ENCODE measurements at regions not wholly inside any gene's neighbourhood (a gene's known extent, or its start where the extent isn't known, plus 50 kb on each side); places are given as distances from the start of the nearest gene placed in this dataset.
"Not testable (repeated sequence)": the region's sequence is repeated elsewhere in the genome, so short reads cannot be mapped to it uniquely, and the experiment has no call there.

DNA sequence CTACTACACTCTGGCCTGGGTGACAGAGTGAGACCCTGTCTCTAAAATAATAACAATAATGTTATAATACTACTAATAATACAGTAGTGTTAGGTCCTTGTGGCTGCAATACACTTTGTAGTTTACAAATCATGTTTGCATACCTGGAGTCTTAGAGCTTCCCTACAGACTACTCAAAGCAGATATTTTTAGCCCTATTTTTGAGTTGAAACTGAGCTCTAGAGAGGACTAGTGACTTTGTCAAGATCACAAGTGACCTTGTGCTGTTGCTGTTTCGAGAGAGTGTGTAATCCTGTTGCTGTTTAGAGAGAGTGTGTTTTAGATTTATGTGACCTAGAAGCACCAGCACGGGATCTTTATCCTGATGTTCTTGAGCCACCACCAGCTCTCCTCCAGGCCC is 105.3 kb upstream of the RNU6-1 start:
- H3K27me3 Mint-ChIP-seq, result peaks cover 2% of the 10 kb centered on the region
- H3K9me3 Mint-ChIP-seq, result no peaks in the 10 kb centered on the region
- ATAC-seq (ENCODE audit: low read depth) (no peak), DNase-seq (ENCODE audit: low spot score in 2 of 2) (no peak)
- no peak overlapping the region for H3K4me3 Mint-ChIP-seq
- peaks cover 3% of the 10 kb centered on the region for H3K4me1 Mint-ChIP-seq
- H3K36me3 Mint-ChIP-seq, result no peaks in the 10 kb centered on the region
- no peak overlapping the region for H3K27ac Mint-ChIP-seq

DNA sequence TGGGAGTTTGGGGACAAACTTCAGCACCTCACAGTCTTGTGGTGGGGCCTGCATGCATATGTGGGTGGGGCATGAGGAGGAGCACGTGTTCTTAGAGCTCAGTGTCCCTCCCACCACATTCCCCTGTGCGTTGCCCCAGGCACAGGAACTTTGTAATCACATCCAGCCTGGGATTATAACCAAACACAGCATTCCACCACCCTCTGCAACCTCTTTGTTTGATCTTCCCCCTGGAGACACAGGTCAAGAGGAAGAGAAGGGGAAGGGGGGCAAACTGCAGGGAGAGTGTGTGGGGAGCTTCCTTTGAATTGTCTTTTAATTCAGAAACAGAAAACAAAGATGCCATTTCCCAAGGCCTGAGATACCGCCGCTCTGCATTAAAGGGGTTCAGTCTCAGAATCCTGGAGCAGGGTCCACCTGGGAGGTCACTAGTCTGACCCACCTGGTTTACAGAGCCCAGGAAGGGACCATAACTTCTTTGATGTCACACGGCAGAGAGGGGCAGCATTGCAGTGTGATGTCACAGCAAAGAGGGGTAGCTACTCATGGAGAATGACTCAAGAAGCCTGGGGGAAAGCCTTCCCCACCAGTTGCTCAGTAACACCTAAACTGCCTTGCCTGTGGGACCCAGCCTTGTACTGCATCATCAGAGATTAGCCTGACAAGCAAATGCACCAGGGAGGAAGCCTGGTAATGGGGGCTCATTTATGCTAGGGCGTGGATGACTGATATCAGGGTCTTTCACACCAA is 106.3 kb upstream of the RNU6-1 start:
- Mint-ChIP-seq H3K4me1 (peaks cover 3% of the 10 kb centered on the region), H3K4me3 (peak overlapping the region; percentile 33), H3K27me3 (peaks cover 2% of the 10 kb centered on the region), H3K9me3 (no peaks in the 10 kb centered on the region), H3K27ac (peak overlapping the region; percentile 10), H3K36me3 (no peaks in the 10 kb centered on the region)
- ATAC-seq (ENCODE audit: low read depth) (no peak), DNase-seq (ENCODE audit: low spot score in 2 of 2) (no peak)

GRCh38 chr15:67946701-67947100 is 106.9 kb upstream of the RNU6-1 start:
- peak; percentile 56 for ATAC-seq (ENCODE audit: low read depth)
- DNase-seq (ENCODE audit: low spot score in 2 of 2), result no peak
- Mint-ChIP-seq H3K9me3 (no peaks in the 10 kb centered on the region), H3K4me3 (peak overlapping the region; percentile 33), H3K36me3 (no peaks in the 10 kb centered on the region), H3K27me3 (peaks cover under 1% of the 10 kb centered on the region), H3K4me1 (peaks cover 3% of the 10 kb centered on the region), H3K27ac (peak overlapping the region; percentile 10)

DNA sequence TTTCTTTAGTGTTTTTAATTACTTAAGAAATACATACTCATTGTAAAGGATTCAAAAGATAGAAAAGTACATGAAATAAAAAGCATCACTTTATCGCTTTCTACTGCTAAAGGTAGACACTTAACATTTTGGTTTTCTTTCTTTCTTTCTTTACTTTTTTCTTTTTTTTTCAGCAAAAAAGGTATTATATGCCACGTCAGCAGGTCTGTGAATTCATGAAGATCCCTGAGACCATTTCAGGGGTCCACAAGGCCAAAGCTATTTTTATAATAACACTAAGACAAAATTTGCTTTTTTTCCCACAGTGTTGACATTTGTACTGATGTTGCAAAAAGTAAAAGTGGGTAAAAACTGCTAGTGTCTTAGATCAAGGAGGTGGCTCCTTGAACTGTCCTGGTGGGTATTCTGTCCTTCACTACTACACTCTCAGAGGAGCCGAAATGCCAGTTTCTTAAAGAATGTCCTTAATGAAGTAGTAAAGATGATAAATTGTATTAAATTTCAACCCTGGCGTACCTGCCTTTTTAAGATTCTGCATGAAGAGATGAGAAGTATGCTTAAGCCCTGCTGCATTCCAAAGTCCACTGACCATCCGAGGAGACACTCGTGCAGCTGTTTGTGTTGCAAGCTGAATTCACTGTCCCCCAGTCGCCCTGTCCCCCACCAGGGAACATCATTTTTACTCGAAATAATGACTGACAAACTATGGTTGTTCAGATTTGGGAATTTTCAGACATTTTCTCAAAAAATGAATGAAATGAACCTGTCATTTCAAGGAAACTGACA is 106.7 kb upstream of the PIAS1 start:
- no peak for ATAC-seq (ENCODE audit: low read depth)
- Mint-ChIP-seq H3K27ac (no peak overlapping the region), H3K9me3 (no peaks in the 10 kb centered on the region), H3K36me3 (no peaks in the 10 kb centered on the region), H3K4me1 (peaks cover 3% of the 10 kb centered on the region), H3K4me3 (no peak overlapping the region), H3K27me3 (no peaks in the 10 kb centered on the region)
- no peak for DNase-seq (ENCODE audit: low spot score in 2 of 2)

DNA sequence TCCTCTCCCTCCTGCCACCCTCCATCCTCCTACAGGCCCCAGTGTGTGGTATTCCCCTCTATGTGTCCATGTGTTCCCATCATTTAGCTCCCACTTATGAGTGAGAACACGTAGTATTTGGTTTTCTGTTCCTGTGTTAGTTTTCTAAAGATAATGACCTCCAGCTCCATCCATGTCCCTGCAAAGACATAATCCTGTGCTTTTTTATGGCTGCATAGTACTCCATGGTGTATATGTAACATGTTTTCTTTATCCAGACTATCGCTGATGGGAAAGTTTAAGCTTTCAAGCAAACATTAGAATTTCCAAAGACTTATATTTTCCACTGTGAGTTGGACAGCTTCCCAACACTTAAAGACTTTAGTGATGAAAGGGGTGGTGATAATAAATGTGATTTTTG is 105.9 kb upstream of the PIAS1 start:
- no peak overlapping the region for H3K4me3 Mint-ChIP-seq
- H3K36me3 Mint-ChIP-seq, result no peaks in the 10 kb centered on the region
- ATAC-seq (ENCODE audit: low read depth) (no peak), DNase-seq (ENCODE audit: low spot score in 2 of 2) (no peak)
- H3K27ac Mint-ChIP-seq, result no peak overlapping the region
- no peaks in the 10 kb centered on the region for H3K9me3 Mint-ChIP-seq
- no peaks in the 10 kb centered on the region for H3K27me3 Mint-ChIP-seq
- H3K4me1 Mint-ChIP-seq, result peaks cover 3% of the 10 kb centered on the region

- not testable (repeated sequence) for ATAC-seq (ENCODE audit: low read depth); H3K4me1 Mint-ChIP-seq; H3K27me3 Mint-ChIP-seq; DNase-seq (ENCODE audit: low spot score in 2 of 2); H3K27ac Mint-ChIP-seq; H3K36me3 Mint-ChIP-seq; H3K4me3 Mint-ChIP-seq; H3K9me3 Mint-ChIP-seq
Observed at GRCh38 chr15:67951187-67951586, 102.9 kb upstream of the PIAS1 start.

DNA sequence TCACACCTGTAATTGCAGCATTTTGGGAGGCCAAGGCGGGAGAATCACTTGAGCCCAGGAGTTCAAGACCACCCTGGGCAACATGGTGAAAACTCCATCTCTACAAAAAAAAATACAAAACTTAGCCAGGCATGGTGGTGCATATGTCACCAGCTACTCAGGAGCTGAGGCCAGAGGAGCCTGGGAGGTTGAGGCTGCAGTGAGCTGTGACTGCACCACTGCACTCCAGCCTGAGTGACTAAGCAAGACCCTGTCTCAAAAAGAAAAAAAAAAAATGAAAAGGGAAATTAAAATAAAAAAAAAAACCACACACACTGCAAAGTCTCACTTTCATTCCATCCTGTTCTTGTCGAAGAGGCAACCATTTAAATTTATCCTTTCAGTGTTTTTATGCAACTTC is 100.8 kb upstream of the PIAS1 start:
- H3K9me3 Mint-ChIP-seq, result peaks cover 1% of the 10 kb centered on the region

DNA sequence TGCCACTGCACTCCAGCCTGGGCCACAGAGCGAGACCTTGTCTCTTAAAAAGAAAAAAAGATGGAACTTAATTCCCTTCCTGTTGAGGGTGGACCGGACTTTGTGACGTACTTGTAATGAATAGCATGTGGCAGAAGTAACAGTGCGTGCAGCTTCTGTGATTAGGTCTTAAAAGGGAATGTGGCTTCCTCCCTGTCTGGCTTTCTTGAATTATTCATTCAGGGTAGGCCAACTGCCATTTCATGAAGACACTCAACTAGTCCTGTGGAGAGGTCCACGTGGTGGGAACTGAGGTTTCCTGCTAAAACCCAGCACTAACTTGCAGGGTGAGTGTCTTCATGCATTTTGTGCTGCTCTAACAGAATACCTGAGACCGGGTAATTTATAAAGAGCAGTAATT is 98.9 kb upstream of the PIAS1 start:
- H3K36me3 Mint-ChIP-seq, result no peaks in the 10 kb centered on the region
- H3K4me1 Mint-ChIP-seq, result no peaks in the 10 kb centered on the region
- H3K4me3 Mint-ChIP-seq, result no peak overlapping the region
- DNase-seq (ENCODE audit: low spot score in 2 of 2) (no peak), ATAC-seq (ENCODE audit: low read depth) (no peak)
- H3K9me3 Mint-ChIP-seq, result peaks cover 1% of the 10 kb centered on the region
- H3K27me3 Mint-ChIP-seq, result peaks cover 2% of the 10 kb centered on the region
- H3K27ac Mint-ChIP-seq, result no peak overlapping the region

More for the DNA sequence above, 100.8 kb upstream of the PIAS1 start:
- ATAC-seq (ENCODE audit: low read depth) (no peak), DNase-seq (ENCODE audit: low spot score in 2 of 2) (no peak)
- Mint-ChIP-seq H3K27me3 (no peaks in the 10 kb centered on the region), H3K4me1 (no peaks in the 10 kb centered on the region), H3K27ac (no peak overlapping the region), H3K36me3 (no peaks in the 10 kb centered on the region), H3K4me3 (no peak overlapping the region)

DNA sequence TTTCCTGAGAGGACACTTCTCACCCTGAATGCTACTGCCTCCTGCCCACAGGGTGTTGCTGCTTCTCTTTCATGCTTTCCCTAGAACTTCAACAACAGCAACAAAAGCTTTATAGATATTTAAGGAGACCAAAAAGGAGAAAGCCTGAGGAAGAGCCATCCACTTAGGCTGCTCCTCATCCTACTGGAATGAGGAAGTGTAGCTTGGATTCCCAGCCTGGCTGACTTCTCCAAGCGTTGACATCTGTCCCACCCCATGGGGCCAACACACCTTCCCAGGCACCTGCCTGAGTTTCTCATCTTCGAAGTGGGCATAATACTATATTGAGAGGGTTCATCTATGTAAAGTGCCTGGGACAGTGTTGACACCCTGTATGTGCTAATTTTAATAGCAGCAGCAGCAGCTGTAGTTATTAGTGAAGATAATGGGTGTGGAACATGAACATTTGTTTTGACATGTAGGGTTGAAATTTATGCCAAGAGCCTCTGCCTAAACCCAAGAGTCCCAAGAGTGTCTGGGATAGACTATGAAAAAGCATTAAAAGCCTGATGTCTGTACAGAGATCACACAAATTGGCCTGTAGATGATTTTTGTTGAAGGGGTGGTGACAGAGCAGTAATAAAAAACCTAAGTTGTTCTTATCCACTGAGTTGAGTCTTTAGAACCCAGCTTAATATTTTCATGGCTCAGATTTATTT is 96.5 kb upstream of the PIAS1 start:
- Mint-ChIP-seq H3K4me3 (no peak overlapping the region), H3K36me3 (no peaks in the 10 kb centered on the region), H3K4me1 (no peaks in the 10 kb centered on the region), H3K27ac (no peak overlapping the region), H3K9me3 (peaks cover 1% of the 10 kb centered on the region), H3K27me3 (peaks cover 2% of the 10 kb centered on the region)
- ATAC-seq (ENCODE audit: low read depth), result no peak
- no peak for DNase-seq (ENCODE audit: low spot score in 2 of 2)

DNA sequence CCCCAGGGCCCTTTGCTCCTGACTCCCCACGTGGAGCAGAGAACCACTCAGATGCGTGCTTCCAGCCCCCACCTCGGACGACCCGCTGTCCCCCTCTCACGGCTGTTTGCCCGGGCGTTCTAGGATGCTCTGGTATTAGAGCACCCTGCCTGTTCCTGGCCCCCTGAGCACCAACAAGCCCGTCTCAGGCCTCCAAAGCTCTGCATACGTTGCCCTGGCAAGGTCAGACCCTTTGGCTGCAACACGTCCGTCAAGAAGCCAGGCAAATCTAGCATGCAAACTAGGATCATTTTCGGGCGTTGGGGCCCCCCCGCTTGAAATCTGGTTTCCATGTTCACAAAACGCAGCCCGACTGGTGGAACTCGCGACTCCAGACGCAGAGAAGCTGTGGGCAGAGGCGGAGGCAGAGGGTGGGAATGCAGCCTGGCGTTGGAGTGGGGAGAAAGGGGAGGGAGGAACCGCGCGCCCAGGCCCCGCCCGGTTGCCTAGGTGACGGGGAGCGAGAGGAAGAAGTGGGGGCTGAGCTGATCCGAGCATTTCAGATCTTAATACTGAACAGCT is 86.2 kb upstream of the PIAS1 start:
- peaks cover 5% of the 10 kb centered on the region for H3K4me1 Mint-ChIP-seq
- ATAC-seq (ENCODE audit: low read depth), result peak; percentile 60
- H3K4me3 Mint-ChIP-seq, result peak overlapping the region; percentile 69
- H3K9me3 Mint-ChIP-seq, result no peaks in the 10 kb centered on the region
- peak; percentile 12 to 21 for DNase-seq (ENCODE audit: low spot score in 2 of 2)
- no peaks in the 10 kb centered on the region for H3K36me3 Mint-ChIP-seq
- peaks cover 20% of the 10 kb centered on the region for H3K27me3 Mint-ChIP-seq
- no peak overlapping the region for H3K27ac Mint-ChIP-seq

- DNase-seq (ENCODE audit: low spot score in 2 of 2) (no peak), ATAC-seq (ENCODE audit: low read depth) (no peak)
- H3K27me3 Mint-ChIP-seq, result peaks cover 20% of the 10 kb centered on the region
- H3K9me3 Mint-ChIP-seq, result no peaks in the 10 kb centered on the region
- no peak overlapping the region for H3K27ac Mint-ChIP-seq
- no peak overlapping the region for H3K4me3 Mint-ChIP-seq
- peaks cover 5% of the 10 kb centered on the region for H3K4me1 Mint-ChIP-seq
- H3K36me3 Mint-ChIP-seq, result no peaks in the 10 kb centered on the region
Observed at GRCh38 chr15:67968564-67968963, 85.6 kb upstream of the PIAS1 start.

DNA sequence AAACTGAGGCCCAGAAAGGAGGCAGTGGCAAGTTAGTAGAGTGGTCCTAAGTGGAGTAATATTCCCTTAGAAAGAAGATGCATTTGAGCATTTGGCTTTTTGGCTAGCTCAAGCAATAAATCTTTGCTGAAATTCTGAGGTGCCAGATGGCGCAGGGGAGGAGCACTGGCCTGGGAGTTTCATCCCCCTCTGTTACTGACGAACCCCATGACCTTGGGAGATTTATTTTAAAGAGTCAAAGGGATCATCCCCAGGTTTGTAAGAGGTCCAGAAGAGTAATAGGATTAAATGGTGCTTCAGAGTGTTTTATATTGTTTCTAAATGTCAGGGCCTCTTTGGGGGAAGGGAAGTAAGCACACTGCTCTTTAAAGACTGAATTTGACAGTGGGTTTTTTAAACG is 85.1 kb upstream of the PIAS1 start:
- Mint-ChIP-seq H3K4me1 (peaks cover 5% of the 10 kb centered on the region), H3K36me3 (no peaks in the 10 kb centered on the region), H3K9me3 (no peaks in the 10 kb centered on the region), H3K4me3 (no peak overlapping the region), H3K27me3 (peaks cover 22% of the 10 kb centered on the region), H3K27ac (no peak overlapping the region)
- ATAC-seq (ENCODE audit: low read depth), result no peak
- DNase-seq (ENCODE audit: low spot score in 2 of 2), result no peak

- Mint-ChIP-seq H3K4me1 (peaks cover 5% of the 10 kb centered on the region), H3K36me3 (no peaks in the 10 kb centered on the region), H3K9me3 (no peaks in the 10 kb centered on the region), H3K4me3 (no peak overlapping the region), H3K27me3 (peaks cover 23% of the 10 kb centered on the region), H3K27ac (no peak overlapping the region)
- ATAC-seq (ENCODE audit: low read depth) (no peak), DNase-seq (ENCODE audit: low spot score in 2 of 2) (no peak)
Observed at GRCh38 chr15:67969892-67970291, 84.2 kb upstream of the PIAS1 start.

DNA sequence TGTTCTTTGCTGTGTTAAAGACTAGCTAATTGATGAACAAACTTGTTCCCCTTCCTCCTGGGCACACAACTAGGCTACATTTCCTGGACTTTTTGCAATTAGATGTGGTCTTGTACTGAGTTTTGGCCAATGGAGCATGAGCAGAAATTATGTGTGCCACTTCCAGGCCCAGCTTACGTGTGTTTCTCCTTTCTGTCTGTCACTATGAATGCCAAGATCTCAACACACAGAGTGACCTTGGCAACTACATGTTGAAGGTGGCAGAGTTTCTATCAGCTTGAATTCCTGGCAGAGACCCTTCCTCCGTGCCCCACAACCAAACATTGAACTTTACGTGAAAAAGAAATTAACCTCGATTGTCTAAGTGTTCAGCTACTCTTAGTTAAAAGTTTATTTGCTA is 81.7 kb upstream of the PIAS1 start:
- H3K36me3 Mint-ChIP-seq, result no peaks in the 10 kb centered on the region
- H3K27me3 Mint-ChIP-seq, result peaks cover 23% of the 10 kb centered on the region
- peaks cover 5% of the 10 kb centered on the region for H3K4me1 Mint-ChIP-seq
- H3K27ac Mint-ChIP-seq, result no peak overlapping the region
- ATAC-seq (ENCODE audit: low read depth) (no peak), DNase-seq (ENCODE audit: low spot score in 2 of 2) (no peak)
- peaks cover 2% of the 10 kb centered on the region for H3K9me3 Mint-ChIP-seq
- H3K4me3 Mint-ChIP-seq, result no peak overlapping the region
